ENCODE measurements at regions not wholly inside any gene's neighbourhood (a gene's known extent, or its start where the extent isn't known, plus 50 kb on each side); places are given as distances from the start of the nearest gene placed in this dataset.

DNA sequence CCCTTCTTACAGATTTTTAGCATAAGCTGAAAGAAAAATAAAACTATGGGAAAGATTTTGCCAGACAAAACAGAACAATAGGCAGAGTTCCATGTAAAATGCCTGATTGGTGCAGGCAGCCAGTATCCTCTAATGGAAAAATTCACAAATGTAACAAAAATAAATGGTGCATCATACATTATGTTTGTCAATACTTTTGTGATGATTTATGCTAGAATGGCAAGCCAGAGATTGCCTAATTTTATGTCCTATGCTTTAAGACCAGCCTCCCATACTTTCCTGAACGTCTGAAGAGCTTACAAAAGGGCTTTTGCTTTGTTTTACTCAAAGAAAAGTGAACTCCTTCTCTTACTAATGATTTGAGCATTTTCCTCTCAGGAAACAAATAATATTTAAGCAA lies 81.5 kb upstream of the KCNJ15 start:
- Histone ChIP-seq H3K9me3 (ENCODE audit: control insufficient read depth in 1 of 2, insufficient read depth in 1 of 2, low read length in 2 of 2) (no peaks in the 10 kb centered on the region), H3K36me3 (ENCODE audit: insufficient read depth, low read length) (no peaks in the 10 kb centered on the region), H3K4me3 (ENCODE audit: low read length) (no peak overlapping the region), H3K4me1 (ENCODE audit: insufficient read depth, low read length) (no peaks in the 10 kb centered on the region), H3K27ac (ENCODE audit: low read depth in 1 of 2, low read length in 2 of 2) (no peak overlapping the region), H3K27me3 (ENCODE audit: control insufficient read depth in 1 of 2, insufficient read depth in 2 of 2, low read length in 2 of 2) (peaks cover 0 to 2% of the 10 kb centered on the region in 2 experiments)
- POLR2A ChIA-PET, result no interaction called here
- Mint-ChIP-seq H3K27me3 (peaks cover 4% of the 10 kb centered on the region), H3K4me1 (ENCODE audit: low read depth) (no peaks in the 10 kb centered on the region), H3K4me3 (no peak overlapping the region), H3K36me3 (ENCODE audit: low read depth) (no peaks in the 10 kb centered on the region), H3K27ac (no peak overlapping the region), H3K9me3 (no peaks in the 10 kb centered on the region)
- ATAC-seq (ENCODE audit: poor library complexity), result no peak
- DNase-seq, result no peak
- TF ChIP-seq CTCF (IDR thresholded peaks at IDR 0.05), result no peak
- intact Hi-C loops (cut with DNase I, micrococcal nuclease), result no loop called here
- CTCF ChIA-PET, result no interaction called here

- Mint-ChIP-seq H3K4me3 (no peak overlapping the region), H3K4me1 (ENCODE audit: low read depth) (no peaks in the 10 kb centered on the region), H3K27me3 (peaks cover 4% of the 10 kb centered on the region), H3K36me3 (ENCODE audit: low read depth) (no peaks in the 10 kb centered on the region), H3K27ac (no peak overlapping the region), H3K9me3 (no peaks in the 10 kb centered on the region)
- H3K36me3 ChIP-seq (ENCODE audit: insufficient read depth, low read length), result no peaks in the 10 kb centered on the region
- DNase-seq (no peak), ATAC-seq (ENCODE audit: poor library complexity) (no peak)
- H3K9me3 ChIP-seq (ENCODE audit: control insufficient read depth in 1 of 2, insufficient read depth in 1 of 2, low read length in 2 of 2), result no peaks in the 10 kb centered on the region
- CTCF ChIA-PET, result no interaction called here
- TF ChIP-seq CTCF (IDR thresholded peaks at IDR 0.05), result no peak
- no peaks in the 10 kb centered on the region for H3K4me1 ChIP-seq (ENCODE audit: insufficient read depth, low read length)
- no peak overlapping the region for H3K27ac ChIP-seq (ENCODE audit: low read depth in 1 of 2, low read length in 2 of 2)
- H3K27me3 ChIP-seq (ENCODE audit: control insufficient read depth in 1 of 2, insufficient read depth in 2 of 2, low read length in 2 of 2), result no peaks in the 10 kb centered on the region
- intact Hi-C loops (cut with DNase I, micrococcal nuclease), result no loop called here
- POLR2A ChIA-PET, result no interaction called here
- no peak overlapping the region for H3K4me3 ChIP-seq (ENCODE audit: low read length)
Observed at GRCh38 chr21:38177919-38178652, 78.7 kb upstream of the KCNJ15 start.

DNA sequence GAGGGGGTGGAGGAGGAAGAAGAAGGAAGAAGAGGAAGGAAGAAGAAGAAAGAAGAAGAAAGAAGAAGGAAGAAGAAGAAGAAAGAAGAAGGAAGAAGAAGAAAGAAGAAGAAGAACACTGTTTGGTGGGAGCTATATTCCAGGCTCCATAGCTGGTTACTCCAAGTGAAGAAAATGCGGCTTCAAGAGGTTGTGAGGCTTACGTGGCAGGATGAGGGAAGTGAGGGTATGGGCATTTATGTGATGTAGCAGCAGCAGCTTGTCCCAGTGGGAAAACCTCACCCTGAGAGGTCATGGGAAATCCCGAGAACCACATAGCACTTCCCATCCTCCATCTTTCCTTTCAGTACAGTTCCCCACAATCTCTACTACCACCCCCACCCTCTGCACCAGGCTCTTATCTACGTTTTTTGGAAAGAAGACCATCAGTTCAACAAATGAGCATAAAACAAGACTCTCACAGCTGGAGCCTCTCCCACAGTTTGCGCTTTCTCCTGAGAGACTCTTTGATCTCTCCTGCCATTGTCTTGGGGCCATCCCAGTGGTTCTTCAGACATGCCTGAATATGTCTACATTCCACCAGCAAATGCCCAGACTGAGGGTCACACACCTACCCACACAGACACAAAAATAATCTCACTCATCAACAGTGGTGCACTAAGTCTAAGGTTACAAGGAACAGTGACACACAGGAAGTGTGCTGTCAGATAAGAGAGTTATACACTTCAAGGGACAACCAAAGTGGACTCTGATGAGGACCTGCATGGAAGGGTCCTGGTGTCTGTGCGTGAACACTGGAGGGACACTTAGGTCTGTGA lies 77.9 kb upstream of the KCNJ15 start:
- H3K36me3 ChIP-seq (ENCODE audit: insufficient read depth, low read length), result no peaks in the 10 kb centered on the region
- no peak overlapping the region for H3K4me3 ChIP-seq (ENCODE audit: low read length)
- ChIA-PET CTCF (interaction anchor here (0.6 kb wide), 1 partner anchor 30 kb away, joined by 3 read pairs; no protein-coding TSS in a partner anchor), POLR2A (no interaction called here)
- no peaks in the 10 kb centered on the region for H3K36me3 Mint-ChIP-seq (ENCODE audit: low read depth)
- H3K9me3 Mint-ChIP-seq, result no peaks in the 10 kb centered on the region
- H3K27ac Mint-ChIP-seq, result no peak overlapping the region
- H3K27ac ChIP-seq (ENCODE audit: low read depth in 1 of 2, low read length in 2 of 2), result no peak overlapping the region
- no peaks in the 10 kb centered on the region for H3K4me1 ChIP-seq (ENCODE audit: insufficient read depth, low read length)
- H3K4me1 Mint-ChIP-seq (ENCODE audit: low read depth), result no peaks in the 10 kb centered on the region
- H3K4me3 Mint-ChIP-seq, result no peak overlapping the region
- intact Hi-C loops (cut with DNase I, micrococcal nuclease), result no loop called here
- no peaks in the 10 kb centered on the region for H3K27me3 ChIP-seq (ENCODE audit: control insufficient read depth in 1 of 2, insufficient read depth in 2 of 2, low read length in 2 of 2)
- no peaks in the 10 kb centered on the region for H3K9me3 ChIP-seq (ENCODE audit: control insufficient read depth in 1 of 2, insufficient read depth in 1 of 2, low read length in 2 of 2)
- DNase-seq, result no peak
- ATAC-seq (ENCODE audit: poor library complexity), result no peak
- peaks cover 4% of the 10 kb centered on the region for H3K27me3 Mint-ChIP-seq
- no peak for TF ChIP-seq CTCF (IDR thresholded peaks at IDR 0.05)

All from CD4-positive, alpha-beta T cell (primary cell).